BE2C (cell line): ENCODE measurements at regions not wholly inside any gene's neighbourhood (a gene's known extent, or its start where the extent isn't known, plus 50 kb on each side); places are given as distances from the start of the nearest gene placed in this dataset.

Source experiments
- DNase-seq: peaks from one replicate; pipeline ENCODE4 v3.0.0-alpha.2; 2020
- H3K27me3 ChIP-seq: fragments of 250-450 bp; sonication (Bioruptor Pico); 2 replicates; pipeline ENCODE4 v1.5.1; 2020; ENCODE audit warnings: mild to moderate bottlenecking
- H3K36me3 ChIP-seq: fragments of 250-450 bp; sonication (Bioruptor Pico); 2 replicates; pipeline ENCODE4 v1.5.1; 2020; ENCODE audit warnings: mild to moderate bottlenecking
- H3K4me1 ChIP-seq: fragments of 250-450 bp; sonication (Bioruptor Pico); 2 replicates; pipeline ENCODE4 v1.5.1; 2020
- H3K4me3 ChIP-seq: 2 replicates; pipeline ENCODE4 v1.5.1; 2011; ENCODE audit warnings: low read depth, low read length
- H3K9me3 ChIP-seq: fragments of 250-450 bp; sonication (Bioruptor Pico); 2 replicates; pipeline ENCODE4 v1.5.1; 2020
- TF ChIP-seq, protein P1 (sequence below): IDR thresholded peaks from 2 replicates; pipeline ENCODE4 v1.5.1; 2012; ENCODE audit warnings: mild to moderate bottlenecking, low read depth, low read length

DNA sequence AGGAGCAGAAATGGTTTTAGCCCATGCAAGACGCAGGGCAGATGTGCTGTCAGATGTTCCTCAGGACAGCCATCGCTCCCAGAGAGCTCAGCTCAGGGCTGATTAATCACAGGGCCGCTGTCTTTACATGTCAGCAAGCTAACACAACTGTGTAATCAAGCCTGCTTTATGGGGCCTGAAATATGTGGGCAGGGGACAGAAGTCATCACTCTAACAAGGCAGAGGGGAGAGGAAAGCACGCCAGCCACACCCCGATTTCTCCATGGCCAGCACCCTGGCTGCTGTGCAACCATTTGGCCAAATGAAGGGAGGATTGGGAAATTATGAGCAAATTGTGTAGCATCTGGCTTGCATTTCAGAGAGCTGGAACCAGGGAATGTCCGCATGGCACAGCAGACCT is 368.8 kb downstream of the NPHP4 start:
- H3K27me3 ChIP-seq = no peaks in the 10 kb centered on the region

DNA sequence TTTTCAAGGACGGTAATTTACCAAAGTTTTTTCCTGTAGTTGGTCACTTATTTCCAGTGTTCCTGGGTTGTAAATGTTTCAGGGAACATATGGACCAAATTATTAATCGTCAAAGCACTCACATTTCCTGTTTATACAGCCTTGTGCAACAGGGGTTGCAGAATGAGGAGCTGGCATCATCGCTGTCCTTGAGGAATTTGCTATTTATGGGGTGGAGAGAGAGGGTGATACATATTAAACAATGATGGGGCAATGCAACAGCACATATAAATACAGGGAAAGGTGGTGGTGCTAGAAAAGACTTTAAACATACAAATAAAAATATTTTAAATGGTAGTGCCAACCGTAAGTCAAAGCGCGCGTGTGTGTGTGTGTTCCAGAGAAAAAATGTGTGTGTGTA is 369.8 kb downstream of the NPHP4 start:
- Histone ChIP-seq H3K4me1 (no peaks in the 10 kb centered on the region), H3K4me3 (no peak overlapping the region), H3K27me3 (no peaks in the 10 kb centered on the region), H3K9me3 (no peaks in the 10 kb centered on the region), H3K36me3 (no peaks in the 10 kb centered on the region)
- DNase-seq = no peak
- TF ChIP-seq, protein P1, sequence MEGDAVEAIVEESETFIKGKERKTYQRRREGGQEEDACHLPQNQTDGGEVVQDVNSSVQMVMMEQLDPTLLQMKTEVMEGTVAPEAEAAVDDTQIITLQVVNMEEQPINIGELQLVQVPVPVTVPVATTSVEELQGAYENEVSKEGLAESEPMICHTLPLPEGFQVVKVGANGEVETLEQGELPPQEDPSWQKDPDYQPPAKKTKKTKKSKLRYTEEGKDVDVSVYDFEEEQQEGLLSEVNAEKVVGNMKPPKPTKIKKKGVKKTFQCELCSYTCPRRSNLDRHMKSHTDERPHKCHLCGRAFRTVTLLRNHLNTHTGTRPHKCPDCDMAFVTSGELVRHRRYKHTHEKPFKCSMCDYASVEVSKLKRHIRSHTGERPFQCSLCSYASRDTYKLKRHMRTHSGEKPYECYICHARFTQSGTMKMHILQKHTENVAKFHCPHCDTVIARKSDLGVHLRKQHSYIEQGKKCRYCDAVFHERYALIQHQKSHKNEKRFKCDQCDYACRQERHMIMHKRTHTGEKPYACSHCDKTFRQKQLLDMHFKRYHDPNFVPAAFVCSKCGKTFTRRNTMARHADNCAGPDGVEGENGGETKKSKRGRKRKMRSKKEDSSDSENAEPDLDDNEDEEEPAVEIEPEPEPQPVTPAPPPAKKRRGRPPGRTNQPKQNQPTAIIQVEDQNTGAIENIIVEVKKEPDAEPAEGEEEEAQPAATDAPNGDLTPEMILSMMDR = no peak

More for the DNA sequence above, 368.8 kb downstream of the NPHP4 start:
- H3K4me1 ChIP-seq = no peaks in the 10 kb centered on the region
- H3K4me3 ChIP-seq = no peak overlapping the region
- TF ChIP-seq, protein P1 = no peak
- H3K36me3 ChIP-seq = no peaks in the 10 kb centered on the region
- DNase-seq = no peak
- H3K9me3 ChIP-seq = no peaks in the 10 kb centered on the region

DNA sequence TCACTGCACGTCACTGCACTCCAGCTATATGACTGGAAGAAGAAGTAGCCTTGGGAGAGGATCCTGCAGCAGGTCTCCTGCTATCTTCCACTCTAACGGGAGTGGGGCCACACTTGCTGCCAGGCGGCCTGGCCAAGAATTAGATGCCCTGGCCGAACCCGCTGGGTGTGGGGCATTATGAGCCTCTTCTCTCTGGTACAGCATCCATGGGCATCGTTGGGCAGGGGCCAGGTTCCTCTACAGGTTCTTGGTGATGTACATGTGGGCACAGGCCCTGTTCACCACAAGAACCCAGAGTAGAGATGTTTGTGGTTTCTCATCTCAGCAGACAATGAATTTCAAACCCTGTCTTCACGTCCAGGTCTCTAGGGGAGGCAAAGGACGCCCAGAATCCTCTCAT is 370.5 kb downstream of the NPHP4 start:
- no peak for DNase-seq
- H3K4me1 ChIP-seq = no peaks in the 10 kb centered on the region
- H3K4me3 ChIP-seq = no peak overlapping the region
- no peaks in the 10 kb centered on the region for H3K36me3 ChIP-seq
- H3K9me3 ChIP-seq = no peaks in the 10 kb centered on the region
- TF ChIP-seq, protein P1 = no peak
- H3K27me3 ChIP-seq = no peaks in the 10 kb centered on the region

DNA sequence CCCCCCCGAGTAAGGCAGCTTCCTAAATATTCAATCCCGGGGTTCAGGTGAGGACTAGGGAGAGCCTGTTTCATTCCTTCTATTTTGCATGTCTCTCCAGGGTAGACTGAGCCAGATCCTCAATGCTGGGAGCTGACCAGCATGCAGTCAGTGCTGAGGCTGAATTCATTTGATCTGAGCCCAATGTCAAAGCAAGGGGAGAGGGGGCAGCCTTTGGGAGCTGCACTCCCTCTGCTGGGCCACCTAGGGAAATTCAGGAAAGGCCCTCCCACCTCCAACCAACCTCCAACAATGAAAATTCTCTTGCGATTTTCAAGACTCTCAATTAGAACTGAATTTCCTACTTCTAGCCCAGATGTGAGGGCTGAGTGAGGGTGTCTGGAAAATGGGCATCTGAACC is 371.2 kb downstream of the NPHP4 start:
- no peak for DNase-seq
- Histone ChIP-seq H3K4me3 (no peak overlapping the region), H3K9me3 (no peaks in the 10 kb centered on the region), H3K27me3 (no peaks in the 10 kb centered on the region), H3K4me1 (no peaks in the 10 kb centered on the region), H3K36me3 (no peaks in the 10 kb centered on the region)
- TF ChIP-seq, protein P1 = peak; percentile 54

DNA sequence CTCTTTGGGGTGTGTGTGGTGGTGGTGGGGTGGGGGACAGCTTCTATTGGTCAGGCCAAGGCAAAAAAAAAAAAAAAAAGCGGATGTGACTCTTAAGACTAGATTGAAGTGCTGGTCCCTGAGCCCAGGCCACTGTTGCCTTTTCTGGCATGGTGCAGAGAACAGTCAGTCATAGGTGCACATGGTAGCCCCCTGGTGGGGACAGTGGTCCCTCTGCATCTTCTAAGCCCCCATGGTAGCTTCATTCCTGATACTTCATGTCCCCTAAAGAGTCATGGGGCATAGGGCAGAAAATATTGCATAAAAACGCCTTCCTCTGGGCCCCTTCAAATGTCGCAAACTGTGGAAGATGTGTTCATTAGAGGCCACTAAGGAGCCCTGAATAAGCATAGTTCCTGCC is 371.8 kb downstream of the NPHP4 start:
- no peaks in the 10 kb centered on the region for H3K36me3 ChIP-seq
- no peak overlapping the region for H3K4me3 ChIP-seq
- no peaks in the 10 kb centered on the region for H3K27me3 ChIP-seq
- DNase-seq = no peak
- H3K4me1 ChIP-seq = no peaks in the 10 kb centered on the region
- TF ChIP-seq, protein P1 = no peak
- no peaks in the 10 kb centered on the region for H3K9me3 ChIP-seq

DNA sequence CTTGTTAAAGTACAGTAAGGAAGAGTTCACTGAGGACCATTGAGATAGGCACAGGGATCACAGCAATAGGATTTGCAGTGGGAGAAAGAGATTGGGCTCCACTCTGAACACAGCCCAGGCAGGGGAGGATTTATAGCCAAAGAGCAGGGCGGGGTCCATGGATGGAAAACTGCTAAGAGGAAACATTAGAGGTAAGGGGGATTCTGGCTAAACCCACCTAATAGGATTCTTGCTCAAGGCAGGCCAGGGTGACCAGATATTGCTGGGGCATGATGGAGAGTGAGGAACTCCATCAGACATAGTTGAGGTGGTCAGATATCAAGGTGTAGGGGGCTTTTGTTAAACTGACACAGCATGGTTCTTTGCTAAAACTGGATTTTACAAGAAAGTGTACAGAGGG is 372.8 kb downstream of the NPHP4 start:
- TF ChIP-seq, protein P1 = no peak
- Histone ChIP-seq H3K9me3 (no peaks in the 10 kb centered on the region), H3K4me1 (no peaks in the 10 kb centered on the region), H3K36me3 (no peaks in the 10 kb centered on the region), H3K4me3 (no peak overlapping the region), H3K27me3 (no peaks in the 10 kb centered on the region)
- no peak for DNase-seq
